SK-N-MC (cell line): ENCODE measurements at regions not wholly inside any gene's neighbourhood (a gene's known extent, or its start where the extent isn't known, plus 50 kb on each side); places are given as distances from the start of the nearest gene placed in this dataset.

Source experiments
- EZH2 ChIP-seq: fragments of 200-600 bp; sonication (generic); IDR thresholded peaks from one replicate; pipeline ENCODE4 v1.6.1; 2017; ENCODE audit warnings: antibody characterized with exemption
- FOXP2 ChIP-seq: optimal IDR thresholded peaks from 2 replicates; pipeline ENCODE3; 2011; ENCODE audit warnings: mild to moderate bottlenecking, moderate library complexity; ENCODE audit not compliant: insufficient read depth; ENCODE audit errors: extremely low read length, control extremely low read depth
- POLR2AphosphoS5 ChIP-seq: IDR thresholded peaks from 2 replicates; pipeline ENCODE4 v1.6.1; 2012; ENCODE audit warnings: mild to moderate bottlenecking, low read depth, low read length, borderline replicate concordance

DNA sequence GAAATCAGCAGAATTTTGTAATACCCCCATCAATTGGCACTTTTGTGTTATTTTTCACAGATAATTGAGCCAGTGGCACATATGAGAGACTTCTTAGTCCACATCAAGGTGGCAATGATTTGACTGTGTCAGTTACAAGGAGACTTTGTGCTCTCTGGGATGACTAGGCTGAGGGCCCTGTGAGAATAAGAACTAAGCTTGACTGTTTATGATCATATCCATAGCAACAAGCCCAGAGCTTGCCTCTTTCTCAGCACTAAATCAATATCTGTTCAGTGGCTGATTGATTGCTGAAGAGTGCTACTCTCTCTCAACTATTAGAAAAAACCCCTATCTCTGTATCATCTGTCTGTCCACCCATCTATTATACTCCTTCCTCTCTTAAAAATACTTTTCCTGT lies 185.3 kb upstream of the PLPP4 start:
- TF ChIP-seq POLR2AphosphoS5, result no peak
- TF ChIP-seq EZH2, result no peak
- TF ChIP-seq FOXP2, result no peak
